Left kidney (tissue), 1 donor: ENCODE measurements at regions not wholly inside any gene's neighbourhood (a gene's known extent, or its start where the extent isn't known, plus 50 kb on each side); places are given as distances from the start of the nearest gene placed in this dataset.
"Not testable (repeated sequence)": the region's sequence is repeated elsewhere in the genome, so short reads cannot be mapped to it uniquely, and the experiment has no call there.

Experiments used
- DNase-seq: peaks from one replicate; pipeline ENCODE4 v3.0.0-alpha.2; 2013

DNA sequence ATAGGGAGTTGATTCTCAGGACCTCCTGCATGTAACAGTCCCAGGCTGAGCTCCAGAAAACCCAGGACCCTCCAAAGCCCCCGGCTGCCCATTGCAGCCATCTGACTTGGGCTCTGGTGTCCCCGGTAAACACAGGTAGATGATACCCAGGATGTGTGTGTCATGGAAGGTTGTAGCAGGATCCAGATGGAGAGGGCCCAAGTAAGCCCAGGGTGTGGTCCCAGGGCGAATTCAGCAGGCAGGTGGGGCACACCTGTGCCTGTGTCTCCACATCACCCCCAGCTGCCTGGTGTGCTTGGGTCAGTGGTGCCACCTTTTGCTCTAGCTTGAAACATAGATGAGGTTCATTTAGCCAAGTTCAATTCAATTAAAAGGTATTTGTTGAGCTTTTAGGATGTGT lies 524.1 kb downstream of the GLRX3 start:
- DNase-seq, result no peak

DNA sequence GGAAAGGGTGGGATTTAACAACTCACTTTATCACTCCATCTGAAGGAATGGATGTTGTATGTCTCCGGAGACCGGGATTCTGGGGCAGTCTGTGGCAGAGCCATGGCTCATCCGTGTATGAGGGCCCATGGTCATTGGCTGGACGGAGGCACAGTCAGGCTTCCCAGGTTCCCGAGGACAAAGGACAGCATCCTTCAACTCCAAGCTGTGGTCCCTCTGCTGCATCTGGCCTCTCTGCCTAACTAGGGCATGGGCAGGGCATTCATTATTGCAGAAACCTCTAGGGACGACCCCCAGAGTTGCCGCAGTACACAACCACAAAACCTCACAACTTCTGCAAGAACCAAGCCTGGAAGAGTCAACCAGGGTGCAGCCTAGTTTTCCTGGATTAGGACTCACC lies 525.2 kb downstream of the GLRX3 start:
- DNase-seq, result no peak

DNA sequence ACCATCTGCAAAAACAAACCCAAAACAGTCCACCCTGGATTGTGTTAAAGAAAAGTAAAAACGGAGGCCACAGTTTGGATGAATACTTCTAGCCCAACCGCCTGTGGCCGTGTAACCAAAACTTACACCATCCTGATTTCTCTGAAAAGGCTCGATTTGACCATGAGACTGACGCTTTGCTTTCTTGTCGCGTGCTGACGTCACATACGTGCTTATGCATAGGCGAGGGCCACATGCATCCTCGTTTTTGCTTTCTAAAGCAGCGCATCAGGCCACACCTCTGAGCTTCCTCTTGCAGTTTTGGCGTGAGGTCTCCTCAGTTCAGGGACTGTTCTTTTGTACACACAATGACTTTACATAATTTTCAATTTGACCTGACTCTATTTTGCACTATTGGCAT lies 526.6 kb downstream of the GLRX3 start:
- DNase-seq, result no peak

DNA sequence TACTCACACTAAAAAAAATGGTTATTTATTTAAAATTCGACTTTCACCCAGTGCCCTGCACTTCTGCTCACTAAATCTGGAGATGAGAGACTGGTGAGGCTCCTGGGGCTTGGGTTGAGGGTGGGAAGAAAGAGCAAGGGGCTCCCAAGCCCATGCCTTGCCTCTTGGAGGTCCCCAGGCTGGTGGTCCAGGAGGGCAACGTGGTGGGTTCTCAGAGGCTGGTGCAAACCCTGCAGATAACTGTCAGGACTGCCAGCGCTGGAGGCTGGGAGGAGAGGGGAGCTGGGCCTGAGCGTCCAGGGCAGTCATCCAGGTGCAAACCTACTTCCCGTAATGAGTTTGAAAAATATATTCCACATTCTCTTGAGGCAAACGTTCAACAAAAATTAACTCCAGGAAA lies 528.3 kb downstream of the GLRX3 start:
- no peak for DNase-seq

DNA sequence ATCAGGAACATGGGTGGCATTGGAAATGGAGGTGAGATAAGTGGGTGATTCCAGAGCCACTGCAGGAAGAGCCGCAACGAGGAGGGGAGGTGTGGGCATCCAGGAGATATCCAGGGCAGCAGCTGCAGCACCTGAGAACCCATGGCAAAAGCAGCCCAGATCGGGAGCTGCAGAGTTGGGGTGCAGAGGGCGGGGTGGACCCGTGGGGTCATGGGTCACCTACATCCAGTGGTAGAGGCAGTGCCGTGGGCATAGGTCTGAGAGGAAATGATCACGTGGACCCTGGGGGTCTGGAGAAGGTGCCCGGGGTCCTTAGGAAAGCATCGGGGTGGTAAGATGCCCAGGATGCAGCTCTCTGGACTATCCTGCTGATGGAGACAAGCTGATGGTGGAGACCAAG lies 530.0 kb downstream of the GLRX3 start:
- DNase-seq, result no peak

DNA sequence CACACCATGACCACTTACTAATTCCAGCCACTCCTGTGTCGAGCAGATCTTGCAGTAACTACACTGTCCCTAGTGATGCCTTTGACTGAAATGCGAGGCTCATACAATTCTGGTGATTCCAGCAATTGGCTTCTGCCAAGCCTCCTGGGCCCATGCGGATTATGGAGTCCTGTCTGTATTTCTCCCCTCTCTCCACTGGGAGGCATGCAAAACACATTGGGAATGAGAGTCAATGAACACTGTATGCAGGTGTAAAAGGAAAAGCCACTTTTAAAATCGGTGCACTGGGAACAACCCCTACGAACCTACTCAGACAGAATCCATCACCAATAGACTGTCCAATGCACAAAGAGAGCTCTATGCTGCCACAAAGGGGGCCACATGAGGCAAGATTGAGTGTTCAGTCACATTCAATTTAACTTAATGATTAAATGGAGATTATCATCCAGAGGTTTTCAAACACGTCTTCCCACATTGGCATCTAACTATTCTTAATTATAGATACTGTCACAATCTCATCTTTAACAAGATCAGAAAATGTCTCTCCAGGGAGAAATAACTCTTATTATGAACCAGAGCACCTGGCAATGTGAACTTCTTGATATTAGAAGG lies 550.6 kb downstream of the GLRX3 start:
- DNase-seq, result peak; percentile 68

DNA sequence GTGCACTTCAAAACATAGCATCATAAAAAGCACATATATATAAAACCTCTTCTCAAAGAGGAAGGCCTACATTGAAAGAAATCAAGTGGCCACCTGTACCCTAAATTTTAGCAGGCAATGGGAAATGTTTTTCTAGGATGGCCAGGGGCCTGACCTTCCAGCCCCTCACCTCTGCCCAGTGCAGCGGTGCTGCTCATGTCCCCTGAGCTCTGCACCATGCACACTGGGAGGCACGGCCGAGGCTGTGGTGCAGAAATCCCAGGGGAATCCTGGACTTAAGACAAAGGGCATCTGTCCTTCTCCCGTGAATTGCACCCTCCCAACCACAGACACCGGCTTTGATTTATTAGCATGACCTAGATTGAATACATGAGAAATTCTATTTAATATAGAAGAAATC lies 551.4 kb downstream of the GLRX3 start:
- no peak for DNase-seq

DNA sequence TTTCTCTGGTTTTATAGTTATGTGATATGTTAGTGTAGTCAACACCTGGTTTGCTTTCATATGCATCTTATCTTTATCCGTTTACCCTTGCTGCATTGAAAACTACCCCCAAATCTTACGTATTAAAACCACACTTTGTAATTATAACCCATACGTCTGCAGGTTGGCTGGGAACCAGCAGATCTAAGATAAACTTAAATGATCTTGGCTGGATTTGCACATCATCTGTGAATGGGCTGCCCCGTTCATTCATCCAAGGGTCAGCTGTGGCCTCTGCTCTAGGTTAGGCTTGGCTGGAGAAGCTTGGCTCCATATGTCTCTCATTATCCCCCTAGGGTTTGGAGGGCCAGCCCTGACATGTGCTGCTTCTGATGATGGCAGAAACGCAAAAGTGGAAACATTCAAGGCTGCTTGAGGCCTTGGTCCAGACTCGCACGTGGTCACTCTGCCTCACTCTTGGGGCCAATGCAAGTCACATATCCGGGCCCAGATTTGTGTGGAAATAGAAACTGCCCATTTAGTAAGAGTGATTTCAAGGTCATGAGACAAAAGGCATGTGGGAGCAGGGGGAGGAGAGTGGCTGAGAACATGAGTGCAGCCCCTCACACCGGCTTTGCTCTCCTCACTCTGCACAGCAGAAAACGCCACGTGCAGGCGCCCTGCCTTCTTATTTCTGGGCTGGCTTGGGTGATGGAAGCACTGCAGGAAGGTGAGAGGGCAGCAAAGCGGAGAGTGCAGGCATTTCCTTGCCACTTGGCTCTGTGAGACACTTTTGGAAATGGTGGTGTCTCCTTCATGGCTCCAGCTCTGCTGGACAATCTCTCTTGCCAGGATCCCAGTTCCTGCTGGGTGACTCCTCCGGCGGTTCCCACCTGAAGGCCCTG lies 553.8 kb downstream of the GLRX3 start:
- no peak for DNase-seq

DNA sequence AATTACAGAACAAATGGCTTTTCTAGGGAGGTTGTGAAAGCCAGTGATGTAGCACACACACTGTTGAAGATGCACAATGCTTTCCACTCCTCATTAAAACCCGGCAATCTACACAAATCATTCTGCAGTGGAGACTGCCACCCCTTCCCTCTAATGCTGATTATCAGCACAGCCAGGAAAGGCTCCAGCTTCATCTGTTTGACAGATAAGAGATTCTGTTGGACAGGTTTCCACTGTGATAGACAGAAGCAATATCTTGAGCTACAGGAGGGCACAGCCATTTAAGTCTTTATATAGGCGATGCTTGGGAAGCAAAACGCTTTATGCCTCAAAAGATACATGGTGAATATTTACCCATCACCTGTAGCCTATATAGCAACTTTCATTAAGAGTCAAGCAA lies 555.6 kb downstream of the GLRX3 start:
- no peak for DNase-seq

DNA sequence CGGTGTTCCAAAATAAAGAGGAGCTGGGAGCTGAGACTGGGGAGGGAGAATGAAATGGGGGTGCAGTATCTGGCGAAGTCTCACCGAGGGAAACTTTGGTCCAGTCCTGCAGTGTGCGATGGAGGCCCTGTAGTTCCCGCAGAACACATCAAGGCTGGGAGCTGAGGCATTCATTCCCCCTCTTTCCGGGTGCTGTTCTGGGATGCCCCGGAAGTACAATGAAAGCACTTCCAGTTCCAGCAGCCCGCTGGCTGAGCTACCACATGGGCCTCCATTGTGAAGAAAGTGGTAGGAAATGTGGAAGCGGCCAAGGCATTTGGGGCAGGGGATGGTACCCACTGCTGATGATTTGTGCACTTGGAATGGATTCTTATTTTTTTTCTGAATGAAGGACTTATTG lies 560.7 kb downstream of the GLRX3 start:
- DNase-seq, result no peak

DNA sequence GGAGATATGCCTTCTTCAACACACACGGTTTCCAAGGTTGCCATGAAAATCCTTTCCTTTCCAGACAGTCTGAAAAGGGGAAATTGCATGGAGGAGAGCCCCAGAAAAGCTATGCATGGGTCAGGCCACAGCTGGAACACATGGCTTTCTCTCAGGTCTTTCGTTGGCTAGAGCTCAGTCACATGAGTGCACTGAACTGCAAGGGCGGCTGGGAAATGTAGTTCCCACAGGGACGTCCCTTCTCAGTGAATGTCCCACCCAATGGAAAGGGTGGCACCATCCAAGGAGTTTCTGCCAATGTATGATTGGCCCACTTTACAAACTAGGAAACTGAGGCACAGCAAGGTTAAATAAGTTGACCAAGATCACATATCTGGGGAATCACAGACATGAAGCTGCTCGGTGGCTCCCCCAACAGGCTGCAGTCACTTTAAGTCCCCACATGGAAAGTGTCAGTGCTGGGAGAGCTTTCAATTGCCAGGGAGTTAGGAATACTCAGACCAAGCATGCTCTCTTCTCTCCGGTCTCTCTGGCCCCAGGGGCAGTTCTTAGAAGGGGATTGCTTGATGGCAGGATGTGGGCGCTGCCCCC lies 571.3 kb downstream of the GLRX3 start:
- DNase-seq, result no peak

DNA sequence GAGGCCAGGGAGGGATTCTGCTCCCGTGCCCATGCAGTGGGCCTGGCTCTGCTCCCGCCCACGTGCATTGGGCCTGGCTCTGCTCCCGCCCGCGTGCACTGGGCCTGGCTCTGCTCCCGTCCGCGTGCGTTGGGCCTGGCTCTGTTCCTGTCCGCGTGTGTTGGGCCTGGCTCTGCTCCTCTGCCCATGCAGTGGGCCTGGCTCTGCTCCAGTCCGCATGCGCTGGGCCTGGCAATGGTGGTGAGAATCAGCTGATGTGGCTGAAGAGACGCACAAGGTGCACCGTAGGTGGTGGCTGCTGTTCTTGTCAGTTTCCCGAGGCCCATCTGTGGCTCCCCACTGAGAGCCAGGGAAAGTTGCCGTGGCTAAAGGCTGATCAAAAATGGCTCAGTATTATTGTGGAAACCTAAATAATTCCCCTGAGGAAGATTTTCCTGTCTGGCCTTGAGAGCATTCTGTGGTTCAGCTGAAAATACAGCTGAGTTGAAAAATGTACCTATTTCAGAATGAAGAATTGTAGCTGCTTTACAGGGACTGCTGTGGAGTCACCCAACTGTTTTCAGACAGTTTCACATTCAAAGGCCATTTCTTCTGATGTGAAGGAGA lies 572.4 kb downstream of the GLRX3 start:
- DNase-seq, result no peak

DNA sequence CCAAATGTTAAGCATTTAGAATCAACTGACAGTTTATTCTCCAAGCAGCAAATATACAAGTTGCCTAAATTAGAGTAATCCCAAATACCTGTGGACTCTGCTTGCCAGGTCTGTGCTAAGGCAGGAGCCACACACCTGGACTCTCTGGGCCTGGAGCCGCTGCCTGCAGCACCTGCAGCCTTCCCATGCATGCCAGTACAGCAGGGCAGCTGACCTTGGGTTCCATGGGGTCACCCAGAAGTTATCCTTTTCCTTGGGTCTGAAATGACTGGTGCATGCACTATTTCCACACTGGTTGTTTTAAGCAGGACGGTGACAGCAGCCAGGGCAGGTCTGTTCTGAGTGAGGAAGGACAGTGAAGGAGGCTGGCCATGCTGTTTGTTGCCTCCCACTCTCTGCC lies 573.2 kb downstream of the GLRX3 start:
- DNase-seq, result no peak

DNA sequence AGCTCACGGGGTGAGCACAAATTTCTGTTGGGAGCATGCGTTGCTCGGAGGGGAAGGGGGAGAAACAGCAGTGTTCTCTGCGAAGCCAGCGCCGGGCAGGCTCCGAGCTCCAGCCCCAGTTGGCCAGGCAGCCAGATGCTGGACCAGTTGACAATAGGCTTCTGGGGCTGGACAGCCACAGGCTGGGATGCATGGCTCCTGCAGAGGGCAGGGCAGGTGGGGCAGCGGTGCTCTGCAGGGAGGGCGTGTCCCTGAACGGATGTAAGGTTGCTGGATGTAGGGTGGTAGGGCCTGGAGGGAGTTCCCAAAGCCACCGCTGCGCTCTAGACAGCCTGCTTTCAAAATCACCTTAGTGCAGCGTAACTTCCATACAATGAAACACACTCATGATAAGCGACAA lies 574.9 kb downstream of the GLRX3 start:
- no peak for DNase-seq

DNA sequence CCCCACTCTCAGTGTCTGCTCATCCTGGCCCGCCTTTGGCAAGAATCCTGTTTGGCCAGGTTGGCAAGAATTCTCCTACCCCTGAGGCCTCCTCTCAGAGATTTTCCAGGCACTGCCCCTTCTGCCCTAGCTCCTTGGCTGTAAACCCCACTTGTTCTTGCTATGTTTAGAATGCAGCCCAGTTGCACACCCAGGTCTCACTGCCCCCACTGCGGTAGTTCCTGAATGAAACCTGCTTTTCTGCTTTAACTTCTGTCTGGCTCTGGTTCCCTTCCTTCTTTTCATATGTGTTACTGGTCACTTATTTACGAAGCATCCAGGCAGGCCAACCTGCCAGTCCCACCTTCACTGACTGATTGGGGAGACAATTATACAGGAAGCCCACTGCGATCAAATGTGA lies 576.9 kb downstream of the GLRX3 start:
- peak; percentile 12 for DNase-seq

DNA sequence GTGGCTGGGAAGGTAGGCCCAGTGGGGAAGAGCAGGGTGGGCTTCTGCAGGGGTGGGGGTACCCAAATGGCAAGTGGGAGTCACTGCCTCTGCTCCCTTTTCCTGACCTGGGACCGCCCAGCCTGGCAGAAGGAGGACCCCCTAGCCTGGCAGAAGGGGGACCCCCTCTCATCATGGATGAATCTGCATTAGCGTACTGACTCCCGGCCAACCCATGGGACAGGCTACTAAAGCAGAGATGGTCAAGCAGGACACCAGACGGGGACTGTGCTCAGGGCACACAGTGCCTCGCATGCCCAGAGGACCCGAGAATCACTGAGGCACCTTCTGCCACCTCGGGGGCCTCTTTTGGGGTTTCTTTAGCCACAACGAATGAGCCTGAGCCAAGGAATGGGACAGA lies 577.5 kb downstream of the GLRX3 start:
- DNase-seq, result no peak

DNA sequence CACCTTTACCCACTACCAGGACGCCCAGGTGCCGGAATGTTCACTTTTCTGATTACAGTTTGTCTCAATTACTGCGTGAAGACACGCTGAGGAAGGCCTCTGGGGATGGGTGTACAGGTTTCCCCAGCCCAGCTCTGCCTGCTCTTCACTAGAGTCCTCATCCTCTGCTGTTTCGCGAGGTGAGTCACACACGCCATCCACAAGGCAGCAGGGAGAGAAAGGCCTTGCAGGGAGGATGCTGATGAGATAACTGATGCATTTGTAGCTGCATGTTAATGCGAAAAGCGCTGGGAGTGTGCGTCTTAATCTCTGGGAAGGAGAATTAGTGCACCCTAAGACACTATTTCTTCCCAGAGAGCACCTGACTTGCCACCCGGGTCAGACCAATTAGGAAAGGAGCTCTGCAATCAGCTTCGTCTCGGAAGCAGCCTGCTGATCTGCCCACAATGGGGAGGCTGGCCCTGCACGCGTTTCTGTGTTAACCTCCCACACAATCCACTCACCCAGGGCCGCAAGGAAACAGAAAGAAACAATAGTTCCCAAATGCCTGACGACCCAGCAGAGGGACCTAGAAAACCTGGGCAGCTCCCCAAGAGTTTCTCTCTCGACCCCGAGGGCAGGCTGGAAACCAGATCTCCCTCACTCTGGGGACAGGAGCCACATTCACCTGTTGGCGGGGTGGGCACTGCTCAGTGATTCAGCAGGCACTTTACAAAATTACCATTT lies 578.7 kb downstream of the GLRX3 start:
- no peak for DNase-seq

DNA sequence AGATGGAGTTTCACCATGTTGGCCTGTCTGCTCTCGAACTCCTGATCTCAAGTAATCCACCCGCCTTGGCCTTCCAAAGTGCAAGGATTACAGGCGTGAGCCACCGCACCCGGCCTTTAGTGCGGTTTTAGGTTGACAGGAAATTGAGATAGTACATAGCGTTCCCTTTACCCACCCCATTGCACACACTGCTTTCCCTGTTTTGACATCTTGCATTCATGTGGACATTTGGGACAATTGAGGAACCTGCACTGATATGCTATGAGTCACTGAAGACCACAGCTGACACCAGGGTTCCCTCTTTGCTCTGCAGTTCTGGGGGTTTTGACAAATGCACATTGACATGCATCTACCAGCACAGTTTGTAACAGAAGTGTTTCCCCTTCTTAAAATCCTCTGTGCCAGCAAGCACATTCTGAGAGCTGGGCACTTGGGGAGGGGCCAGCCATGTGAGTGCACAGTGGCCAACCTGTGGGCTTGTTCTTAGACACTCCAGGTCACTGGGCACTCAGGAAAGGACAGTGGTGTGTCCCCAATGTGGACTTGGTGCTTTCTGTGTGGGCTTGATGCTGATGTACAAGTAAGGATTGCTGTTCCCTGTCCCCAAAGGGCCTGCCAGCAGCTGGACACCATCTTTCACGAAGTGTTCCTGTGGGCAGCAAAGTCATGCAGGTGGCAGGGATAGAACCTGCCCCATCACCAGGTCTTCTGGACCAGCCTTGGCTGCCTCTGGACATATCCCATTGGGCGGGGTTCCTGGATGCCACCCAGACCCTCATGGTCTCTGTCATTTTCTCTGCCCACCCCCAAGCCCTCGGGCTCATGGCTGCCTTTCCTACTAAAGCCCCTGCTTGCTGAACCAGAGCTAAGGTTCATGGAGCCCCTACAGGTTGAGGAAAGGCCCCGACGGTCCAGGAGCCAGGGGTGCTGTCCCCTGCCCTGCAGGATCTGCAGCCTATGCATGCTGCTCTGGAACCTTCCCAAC lies 579.8 kb downstream of the GLRX3 start:
- no peak for DNase-seq

DNA sequence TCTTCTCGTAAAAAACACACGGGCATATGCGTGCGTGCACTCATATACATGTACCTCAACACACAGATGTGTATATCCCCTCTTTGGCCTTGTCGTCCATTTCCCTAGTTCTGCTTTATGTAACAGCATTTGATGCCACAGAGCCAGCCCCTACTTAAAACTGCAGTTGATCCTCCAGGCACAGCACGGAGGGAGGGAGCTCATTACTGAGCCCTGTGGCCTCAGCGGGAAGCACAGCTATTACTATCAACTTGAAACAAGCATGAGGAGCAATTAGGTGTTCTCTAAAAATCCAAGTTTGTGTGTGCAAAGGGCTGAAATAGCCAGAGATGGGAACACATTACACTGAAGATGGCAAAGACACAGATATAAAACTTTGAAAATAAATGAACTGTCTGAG lies 580.9 kb downstream of the GLRX3 start:
- DNase-seq, result no peak

DNA sequence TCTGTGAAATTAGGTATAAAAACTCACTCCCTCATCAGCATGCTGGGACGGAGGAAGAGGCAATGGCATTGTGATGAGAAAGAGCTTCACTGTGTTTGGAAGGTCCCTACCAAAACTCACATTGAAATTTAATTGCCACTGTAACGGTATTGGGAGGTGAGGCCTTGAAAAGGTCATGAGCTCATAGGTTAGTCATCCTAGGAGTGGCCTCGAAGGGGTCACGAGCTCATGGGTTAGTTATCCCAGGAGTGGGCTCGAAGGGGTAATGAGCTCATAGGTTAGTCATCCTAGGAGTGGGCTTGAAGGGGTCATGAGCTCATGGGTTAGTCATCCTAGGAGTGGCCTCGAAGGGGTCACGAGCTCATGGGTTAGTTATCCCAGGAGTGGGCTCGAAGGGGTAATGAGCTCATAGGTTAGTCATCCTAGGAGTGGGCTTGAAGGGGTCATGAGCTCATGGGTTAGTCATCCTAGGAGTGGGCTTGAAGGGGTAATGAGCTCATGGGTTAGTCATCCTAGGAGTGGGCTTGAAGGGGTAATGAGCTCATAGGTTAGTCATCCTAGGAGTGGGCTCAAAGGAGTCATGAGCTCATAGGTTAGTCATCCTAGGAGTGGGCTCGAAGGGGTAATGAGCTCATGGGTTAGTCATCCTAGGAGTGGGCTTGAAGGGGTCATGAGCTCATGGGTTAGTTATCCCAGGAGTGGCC lies 582.7 kb downstream of the GLRX3 start:
- not testable (repeated sequence) for DNase-seq

DNA sequence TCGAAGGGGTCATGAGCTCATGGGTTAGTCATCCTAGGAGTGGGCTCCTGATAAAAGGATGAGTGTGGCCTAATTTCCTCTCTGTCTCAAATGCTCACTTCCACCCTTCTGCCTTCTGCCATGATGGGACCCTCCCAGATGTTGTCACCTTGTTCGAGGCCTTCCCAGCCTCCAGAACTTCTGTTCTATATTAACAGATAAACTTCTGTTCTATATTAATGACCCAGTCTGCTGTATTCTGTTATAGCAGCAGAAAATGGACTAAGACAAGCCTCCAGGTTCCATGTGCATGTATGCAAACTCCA lies 583.2 kb downstream of the GLRX3 start:
- no peak for DNase-seq
